H54 (cell line): ENCODE measurements at regions not wholly inside any gene's neighbourhood (a gene's known extent, or its start where the extent isn't known, plus 50 kb on each side); places are given as distances from the start of the nearest gene placed in this dataset.

Experiments used
- DNase-seq: peaks from one replicate; pipeline ENCODE4 v3.0.0; 2011; ENCODE audit warnings: low spot score, mixed read lengths; ENCODE audit not compliant: insufficient read length
- FAIRE-seq: peaks from 3 replicates; lab custom pipeline; 2011; peaks lifted over from hg19 to GRCh38; lab: Jason Lieb, UNC
- POLR2A ChIP-seq: IDR thresholded peaks from 2 replicates; pipeline ENCODE4 v1.6.1; 2011; ENCODE audit warnings: low read depth, mild to moderate bottlenecking, low read length

DNA sequence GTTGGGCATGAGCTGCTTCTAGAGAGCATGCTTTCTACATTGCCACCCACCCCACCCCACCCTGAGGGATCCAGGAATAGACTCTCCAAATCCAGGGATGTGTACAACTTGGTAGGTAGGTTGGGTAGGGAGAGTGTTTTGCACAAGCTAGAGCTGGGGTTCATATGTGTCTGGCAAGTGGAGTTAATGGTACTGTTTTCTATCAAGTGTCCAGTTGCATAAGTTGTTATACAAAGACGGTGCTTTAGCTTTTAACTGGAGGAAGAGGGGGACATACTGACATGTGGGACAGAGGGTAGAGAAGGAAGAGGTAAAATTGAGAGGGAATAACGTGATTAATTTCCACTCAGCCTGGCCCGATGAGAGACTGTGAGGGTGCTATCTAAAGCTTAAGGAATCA lies 51.0 kb upstream of the TNC start:
- no peak for FAIRE-seq

DNA sequence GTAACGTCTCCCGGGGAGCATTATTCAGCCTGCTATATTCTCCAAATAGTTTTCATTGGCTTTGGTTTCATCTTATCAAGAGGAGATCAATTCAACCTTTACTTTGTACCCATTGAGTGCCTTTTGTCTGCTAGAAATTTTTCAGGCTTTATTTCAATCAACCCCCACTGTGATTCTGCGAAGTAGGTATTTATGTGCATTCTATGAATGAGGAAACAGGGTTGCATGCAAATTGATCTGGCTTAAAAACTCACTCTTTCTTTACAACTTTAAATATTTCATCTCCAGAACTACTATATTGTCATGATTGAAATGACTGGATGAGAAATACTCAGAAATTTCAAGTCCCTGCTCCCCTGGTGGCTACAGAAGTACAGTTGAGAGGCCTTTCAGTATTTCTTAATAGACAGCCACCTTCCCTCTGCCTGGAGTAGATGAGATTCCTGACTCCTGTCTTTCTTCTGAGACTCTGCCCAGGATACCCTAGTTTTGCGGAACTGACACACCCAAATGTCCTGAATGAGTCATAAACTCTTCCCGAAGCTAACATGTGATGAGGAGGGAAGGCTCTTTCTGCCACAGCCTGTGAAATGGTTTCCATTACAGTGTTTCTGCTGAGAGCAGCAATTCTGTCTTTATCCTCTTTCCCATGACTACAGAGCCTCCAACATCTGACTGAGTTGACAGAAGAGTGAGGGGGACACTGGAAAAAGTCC lies 52.6 kb upstream of the TNC start:
- no peak for TF ChIP-seq POLR2A
- FAIRE-seq (peak; percentile 100), DNase-seq (peak; percentile 71)

More for the DNA sequence above, 51.0 kb upstream of the TNC start:
- TF ChIP-seq POLR2A: no peak
- DNase-seq: no peak

DNA sequence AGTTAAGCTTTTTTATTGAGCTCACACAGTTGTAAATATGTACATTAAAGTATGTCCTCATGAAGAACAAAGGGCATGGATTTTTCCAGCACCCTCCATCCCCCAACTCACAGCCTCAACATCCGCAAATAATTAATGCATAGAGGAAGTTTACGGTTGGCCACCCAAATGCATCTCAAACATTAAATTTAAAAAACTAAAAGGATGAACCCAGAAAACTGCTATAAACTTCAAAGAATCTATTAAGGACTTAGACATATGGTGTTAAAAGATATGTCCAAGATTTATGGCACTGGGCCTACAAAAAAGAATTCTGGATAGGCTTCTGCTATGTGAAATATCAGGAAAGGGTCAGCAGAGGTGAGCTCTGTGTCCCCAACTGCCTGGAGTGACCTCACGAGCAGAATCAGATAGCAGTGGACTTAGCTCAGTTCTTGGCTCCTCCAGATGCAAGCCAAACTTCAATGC lies 54.0 kb upstream of the TNC start:
- FAIRE-seq (no peak), DNase-seq (no peak)
- no peak for TF ChIP-seq POLR2A

DNA sequence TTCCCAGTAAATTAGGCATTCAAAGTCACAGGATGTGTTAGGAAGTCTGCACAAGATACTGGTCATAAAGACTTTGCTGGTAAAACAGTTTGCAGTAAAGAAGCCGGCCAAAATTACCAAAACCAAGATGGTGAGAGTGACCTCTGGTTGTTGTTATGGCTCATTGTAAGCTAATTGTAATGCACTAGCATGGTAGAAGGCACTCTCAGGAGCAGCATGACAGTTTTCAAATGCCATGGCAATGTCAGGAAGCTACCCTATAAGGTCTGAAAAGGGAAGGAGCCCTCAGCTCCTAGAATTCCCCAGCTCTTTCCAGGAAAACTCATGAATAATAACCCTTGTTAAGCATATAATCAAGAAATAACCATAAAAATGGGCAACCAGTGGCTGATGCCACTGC lies 64.3 kb upstream of the TNC start:
- FAIRE-seq (peak; percentile 82), DNase-seq (no peak)
- TF ChIP-seq POLR2A: no peak

DNA sequence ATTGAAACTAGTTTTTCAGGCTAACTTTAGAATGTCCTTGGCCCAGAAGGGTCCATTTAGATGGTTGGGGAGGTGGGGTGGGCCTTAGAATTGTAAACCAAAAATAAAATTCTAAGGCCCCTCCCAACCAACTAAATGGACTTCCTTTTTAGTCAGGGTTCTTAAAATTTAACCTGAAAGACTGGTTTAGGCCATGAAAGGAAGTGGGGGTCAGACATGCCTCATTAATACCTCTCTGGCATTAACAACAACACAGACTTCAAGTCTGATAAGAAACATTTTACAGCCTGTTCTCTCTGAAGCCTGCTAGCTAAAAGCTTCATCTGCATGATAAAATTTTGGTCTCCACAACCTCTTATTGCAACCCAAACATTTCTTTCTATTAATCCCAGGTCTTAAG lies 65.5 kb upstream of the TNC start:
- FAIRE-seq (peak; percentile 79), DNase-seq (no peak)
- TF ChIP-seq POLR2A: no peak

DNA sequence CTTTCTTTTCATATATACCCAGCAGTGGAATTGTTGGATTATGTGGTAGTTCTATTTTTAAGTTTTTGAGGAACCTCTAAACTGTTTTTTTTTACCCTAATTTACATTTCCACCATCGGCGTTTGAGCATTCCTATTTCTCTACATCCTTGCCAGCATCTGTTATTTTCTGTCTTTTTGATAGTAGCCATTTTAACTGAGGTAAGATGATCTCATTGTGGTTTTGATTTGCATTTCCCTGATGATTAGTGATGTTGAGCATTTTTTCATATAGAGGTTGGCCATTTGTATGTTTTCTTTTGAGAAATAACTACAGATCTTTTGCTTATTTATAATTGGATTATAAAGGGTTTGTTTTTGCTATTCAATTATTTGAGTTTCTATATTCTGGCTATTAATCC lies 71.7 kb upstream of the TNC start:
- DNase-seq (no peak), FAIRE-seq (no peak)
- TF ChIP-seq POLR2A: no peak

DNA sequence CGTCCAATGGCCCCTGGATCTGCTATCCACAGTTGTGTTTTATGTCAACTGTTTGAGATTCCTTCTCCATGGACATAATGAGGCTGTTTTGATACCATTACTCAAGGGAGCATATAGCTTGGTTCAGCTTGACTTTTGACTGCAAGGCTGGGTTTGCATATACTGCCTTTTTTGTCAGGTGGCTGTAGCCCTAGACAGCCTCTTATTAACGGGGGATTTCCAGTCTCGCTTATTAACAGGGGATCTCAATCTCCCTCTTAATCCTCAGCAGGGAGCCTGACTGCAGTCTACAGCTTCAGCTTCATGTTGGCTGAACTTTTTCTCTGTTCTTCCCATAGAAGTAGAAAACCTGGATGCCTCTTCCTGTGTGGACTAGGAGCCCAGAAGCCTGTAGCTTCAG lies 73.7 kb upstream of the TNC start:
- FAIRE-seq (no peak), DNase-seq (no peak)
- TF ChIP-seq POLR2A: no peak

DNA sequence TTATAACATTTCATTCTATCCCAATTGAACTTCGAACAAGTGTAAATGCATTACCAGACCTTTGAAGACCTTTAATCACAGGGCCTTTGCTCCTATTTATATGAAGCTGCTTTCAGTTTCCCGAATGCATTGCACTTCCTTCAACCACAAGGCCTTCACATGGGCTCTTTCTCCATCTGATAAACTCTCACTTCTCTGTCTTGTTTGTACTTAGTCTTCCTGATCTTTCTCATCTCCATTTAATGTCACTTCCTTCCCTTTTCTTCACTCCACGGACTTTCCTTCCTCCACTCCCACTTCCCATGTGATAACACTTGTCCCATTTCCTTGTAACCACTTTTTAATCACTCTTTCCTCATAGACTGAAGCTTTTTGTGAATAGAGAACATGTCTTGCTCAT lies 74.3 kb upstream of the TNC start:
- TF ChIP-seq POLR2A: no peak
- DNase-seq (no peak), FAIRE-seq (no peak)

DNA sequence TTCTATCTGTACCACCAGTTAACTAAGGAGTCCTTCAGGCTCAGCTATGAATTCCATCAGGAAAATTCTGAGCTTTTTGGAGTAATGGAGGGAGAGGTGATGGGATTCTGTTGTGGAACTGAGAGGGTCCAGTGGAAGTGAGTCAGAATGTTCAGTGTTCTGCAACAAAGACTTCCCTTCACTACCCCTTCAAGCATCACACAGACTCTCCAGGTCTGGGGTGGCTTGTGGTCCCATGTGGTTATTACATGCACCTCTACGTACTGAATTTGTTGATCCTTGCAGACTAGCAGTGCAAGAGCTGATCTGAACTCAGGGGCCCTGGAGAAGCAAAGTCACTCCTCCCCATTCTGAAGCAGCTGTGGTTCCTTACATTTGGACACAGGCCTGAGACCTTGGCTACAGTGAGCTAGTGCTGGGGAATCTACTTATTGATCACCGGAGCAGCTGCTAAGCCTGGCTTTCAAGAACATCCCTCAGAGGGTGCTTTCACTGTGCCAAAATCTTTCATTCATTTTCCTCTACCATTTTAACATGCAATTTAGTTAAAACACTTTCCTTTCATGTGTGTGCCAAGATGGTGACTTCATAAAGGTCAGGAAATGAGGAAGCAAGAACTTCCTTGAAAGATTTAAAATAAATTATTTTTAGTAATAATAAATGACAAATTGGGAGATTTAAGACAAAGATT lies 75.0 kb upstream of the TNC start:
- FAIRE-seq (peak; percentile 48), DNase-seq (no peak)
- no peak for TF ChIP-seq POLR2A

DNA sequence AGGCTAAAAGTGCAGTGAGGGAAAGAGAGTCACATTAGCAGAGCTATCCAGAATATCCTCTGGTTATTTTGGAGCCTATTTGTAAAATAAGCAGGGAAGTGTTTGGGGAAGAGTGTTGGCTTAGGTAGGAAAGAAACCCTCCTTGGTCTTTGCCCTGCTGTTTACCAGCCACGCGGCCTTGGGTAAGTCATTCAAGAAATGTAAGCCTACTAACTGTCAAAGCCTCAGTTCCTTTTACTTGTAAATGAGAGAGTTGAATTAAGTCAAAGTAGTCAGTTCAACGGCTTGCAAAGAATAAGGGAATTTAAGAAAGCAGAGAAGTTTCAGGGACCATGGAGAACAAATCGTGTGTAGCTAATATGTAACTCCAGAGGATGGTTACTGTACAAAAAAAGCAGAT lies 75.8 kb upstream of the TNC start:
- no peak for FAIRE-seq
- DNase-seq: no peak
- no peak for TF ChIP-seq POLR2A

DNA sequence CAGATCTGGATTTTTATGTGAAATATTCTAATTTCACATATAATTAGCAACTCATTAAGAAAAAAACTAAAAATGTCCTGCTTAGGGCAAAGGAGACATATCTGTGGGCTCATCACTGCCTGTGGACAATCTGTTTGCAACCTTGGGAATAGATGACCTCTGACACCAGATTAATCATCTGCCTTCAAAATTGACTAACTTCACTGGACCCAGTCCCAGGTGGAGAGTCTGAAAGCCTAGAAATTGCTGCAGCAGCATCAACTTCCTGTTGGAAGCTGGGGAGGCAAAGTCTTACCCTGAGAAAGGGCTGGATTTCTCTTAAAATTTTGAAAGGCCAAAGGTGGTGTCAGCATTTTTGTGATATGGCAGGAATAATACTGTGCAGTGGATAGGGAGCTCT lies 76.3 kb upstream of the TNC start:
- TF ChIP-seq POLR2A: no peak
- FAIRE-seq (peak; percentile 58), DNase-seq (no peak)

DNA sequence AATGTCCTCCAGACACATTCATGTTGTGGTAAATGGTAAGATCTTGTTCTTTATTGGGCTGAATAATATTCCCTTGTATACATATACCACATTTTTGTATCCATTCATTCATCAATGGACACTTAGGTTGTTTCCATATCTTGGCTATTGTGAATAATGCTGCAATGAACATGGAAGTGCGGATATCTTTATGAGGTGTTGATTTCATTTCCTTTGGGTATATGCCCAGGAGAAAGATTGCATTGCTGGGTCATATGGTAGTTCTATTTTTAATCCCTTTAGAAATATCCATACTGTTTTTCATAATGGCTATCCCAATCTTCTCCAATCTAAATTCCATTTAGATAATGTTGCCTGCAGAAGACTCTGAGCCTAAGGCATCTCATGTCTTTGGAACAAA lies 78.0 kb upstream of the TNC start:
- DNase-seq (no peak), FAIRE-seq (no peak)
- no peak for TF ChIP-seq POLR2A

DNA sequence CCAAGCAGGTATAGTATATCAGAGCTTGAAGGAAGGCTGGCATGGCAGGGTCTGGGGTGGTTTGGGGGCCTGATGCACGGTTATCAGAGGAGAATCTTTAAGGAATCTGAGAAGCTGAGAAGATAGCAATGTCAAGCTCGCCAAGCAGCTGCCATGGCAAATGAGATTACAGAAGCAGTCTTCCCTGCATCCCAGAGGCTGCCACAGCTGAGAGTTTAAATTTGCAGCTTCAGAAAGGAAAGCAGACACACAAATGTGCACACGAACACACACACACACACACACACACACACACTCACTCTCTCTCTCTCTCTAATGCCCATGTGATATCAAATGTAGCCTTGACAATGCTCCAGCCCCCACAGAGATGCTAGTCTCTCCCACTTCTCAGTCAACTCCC lies 79.0 kb upstream of the TNC start:
- no peak for TF ChIP-seq POLR2A
- no peak for FAIRE-seq
- no peak for DNase-seq

DNA sequence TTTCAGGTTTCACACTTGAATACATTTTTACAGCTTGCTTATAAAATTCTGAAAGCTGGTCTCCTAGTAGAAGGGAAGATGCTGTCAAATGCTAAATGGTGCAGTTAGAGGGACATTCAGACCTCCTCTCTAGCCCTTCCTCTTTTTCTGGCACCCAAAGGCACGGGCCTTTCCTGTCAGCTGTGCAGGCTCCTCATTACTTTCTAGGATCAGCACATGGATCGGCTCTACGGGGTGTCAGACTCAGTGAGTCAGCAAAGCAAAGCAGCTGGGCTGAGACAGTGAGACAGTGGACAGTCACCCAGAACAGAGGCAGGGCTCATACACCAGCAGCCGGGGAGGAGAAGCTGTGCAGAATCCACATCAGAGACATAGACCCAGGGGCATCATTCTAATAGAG lies 80.0 kb upstream of the TNC start:
- FAIRE-seq (peak; percentile 95), DNase-seq (peak; percentile 55)
- no peak for TF ChIP-seq POLR2A
